ENCODE measurements at regions not wholly inside any gene's neighbourhood (a gene's known extent, or its start where the extent isn't known, plus 50 kb on each side); places are given as distances from the start of the nearest gene placed in this dataset.
A peak's percentile ranks its signal among the peaks of the same experiment; 100 is the strongest.

- H3K4me3 ChIP-seq: no peak overlapping the region
- 58% methylated on average over 3 of the region's 3 CpGs for WGBS (ENCODE audit: low lambda C conversion rate, missing lambda C conversion rate)
- no peaks in the 10 kb centered on the region for H3K9me3 ChIP-seq (ENCODE audit: low read depth)
- H3K79me2 ChIP-seq: no peaks in the 10 kb centered on the region
- DNase-seq (ENCODE audit: low spot score): no peak
- H2AFZ ChIP-seq: no peak overlapping the region
- no peaks in the 10 kb centered on the region for H4K20me1 ChIP-seq (ENCODE audit: insufficient read depth, poor library complexity, severe bottlenecking)
- no peak overlapping the region for H3K27ac ChIP-seq
- H3K27me3 ChIP-seq: peaks cover 5% of the 10 kb centered on the region
- H3K4me2 ChIP-seq: no peak overlapping the region
- no peaks in the 10 kb centered on the region for H3K36me3 ChIP-seq (replicated peaks; ENCODE audit: insufficient read depth, low read depth)
- no peaks in the 10 kb centered on the region for H3K9me2 ChIP-seq (replicated peaks; ENCODE audit: insufficient read depth)
- H3K4me1 ChIP-seq (ENCODE audit: insufficient read depth): no peaks in the 10 kb centered on the region
- TF ChIP-seq EZH2 (IDR thresholded peaks at IDR 0.05; ENCODE audit: borderline replicate concordance): no peak
- no peak for TF ChIP-seq CTCF (IDR thresholded peaks at IDR 0.05; ENCODE audit: poor library complexity)
- no peak for TF ChIP-seq EZH2phosphoT487 (IDR thresholded peaks at IDR 0.05; ENCODE audit: low read depth, severe bottlenecking, unreplicated experiment)
These were observed 116.1 kb upstream of the BACH2 start for GRCh38 chr6:90412538-90413369.

GRCh38 chr6:90411292-90411781 lies 114.7 kb upstream of the BACH2 start:
- no peaks in the 10 kb centered on the region for H3K9me3 ChIP-seq (ENCODE audit: low read depth)
- H3K4me1 ChIP-seq (ENCODE audit: insufficient read depth): no peaks in the 10 kb centered on the region
- no peaks in the 10 kb centered on the region for H3K9me2 ChIP-seq (replicated peaks; ENCODE audit: insufficient read depth)
- no peak overlapping the region for H3K4me3 ChIP-seq
- H2AFZ ChIP-seq: no peak overlapping the region
- no peaks in the 10 kb centered on the region for H3K79me2 ChIP-seq
- H3K4me2 ChIP-seq: no peak overlapping the region
- no peaks in the 10 kb centered on the region for H3K36me3 ChIP-seq (replicated peaks; ENCODE audit: insufficient read depth, low read depth)
- 72% methylated on average over 7 of the region's 7 CpGs for WGBS (ENCODE audit: low lambda C conversion rate, missing lambda C conversion rate)
- TF ChIP-seq CTCF (IDR thresholded peaks at IDR 0.05; ENCODE audit: poor library complexity): no peak
- no peak for TF ChIP-seq EZH2phosphoT487 (IDR thresholded peaks at IDR 0.05; ENCODE audit: low read depth, severe bottlenecking, unreplicated experiment)
- no peak for TF ChIP-seq EZH2 (IDR thresholded peaks at IDR 0.05; ENCODE audit: borderline replicate concordance)
- H3K27ac ChIP-seq: no peak overlapping the region
- H4K20me1 ChIP-seq (ENCODE audit: insufficient read depth, poor library complexity, severe bottlenecking): no peaks in the 10 kb centered on the region
- H3K27me3 ChIP-seq: peaks cover 5% of the 10 kb centered on the region
- DNase-seq (ENCODE audit: low spot score): peak; percentile 28

- TF ChIP-seq CTCF (IDR thresholded peaks at IDR 0.05; ENCODE audit: poor library complexity) (no peak), EZH2phosphoT487 (IDR thresholded peaks at IDR 0.05; ENCODE audit: low read depth, severe bottlenecking, unreplicated experiment) (no peak), EZH2 (IDR thresholded peaks at IDR 0.05; ENCODE audit: borderline replicate concordance) (no peak)
- H3K9me3 ChIP-seq (ENCODE audit: low read depth): no peaks in the 10 kb centered on the region
- DNase-seq (ENCODE audit: low spot score): no peak
- no peaks in the 10 kb centered on the region for H3K4me1 ChIP-seq (ENCODE audit: insufficient read depth)
- H2AFZ ChIP-seq: no peak overlapping the region
- peaks cover 5% of the 10 kb centered on the region for H3K27me3 ChIP-seq
- no peak overlapping the region for H3K4me2 ChIP-seq
- H3K9me2 ChIP-seq (replicated peaks; ENCODE audit: insufficient read depth): no peaks in the 10 kb centered on the region
- H3K79me2 ChIP-seq: no peaks in the 10 kb centered on the region
- 44% methylated on average over 1 of the region's 1 CpG for WGBS (ENCODE audit: low lambda C conversion rate, missing lambda C conversion rate)
- H3K27ac ChIP-seq: no peak overlapping the region
- H3K36me3 ChIP-seq (replicated peaks; ENCODE audit: insufficient read depth, low read depth): no peaks in the 10 kb centered on the region
- H3K4me3 ChIP-seq: no peak overlapping the region
- no peaks in the 10 kb centered on the region for H4K20me1 ChIP-seq (ENCODE audit: insufficient read depth, poor library complexity, severe bottlenecking)
These were observed 113.1 kb upstream of the BACH2 start for GRCh38 chr6:90409700-90410099.

All from hepatocyte (in vitro differentiated cells).